NCI-H146 (cell line): ENCODE measurements at regions not wholly inside any gene's neighbourhood (a gene's known extent, or its start where the extent isn't known, plus 50 kb on each side); places are given as distances from the start of the nearest gene placed in this dataset.
"Not testable (repeated sequence)": the region's sequence is repeated elsewhere in the genome, so short reads cannot be mapped to it uniquely, and the experiment has no call there.

Experiments used
- DNase-seq: peaks from one replicate; lab custom pipeline; 2025; lab: John Stamatoyannopoulos, UW

DNA sequence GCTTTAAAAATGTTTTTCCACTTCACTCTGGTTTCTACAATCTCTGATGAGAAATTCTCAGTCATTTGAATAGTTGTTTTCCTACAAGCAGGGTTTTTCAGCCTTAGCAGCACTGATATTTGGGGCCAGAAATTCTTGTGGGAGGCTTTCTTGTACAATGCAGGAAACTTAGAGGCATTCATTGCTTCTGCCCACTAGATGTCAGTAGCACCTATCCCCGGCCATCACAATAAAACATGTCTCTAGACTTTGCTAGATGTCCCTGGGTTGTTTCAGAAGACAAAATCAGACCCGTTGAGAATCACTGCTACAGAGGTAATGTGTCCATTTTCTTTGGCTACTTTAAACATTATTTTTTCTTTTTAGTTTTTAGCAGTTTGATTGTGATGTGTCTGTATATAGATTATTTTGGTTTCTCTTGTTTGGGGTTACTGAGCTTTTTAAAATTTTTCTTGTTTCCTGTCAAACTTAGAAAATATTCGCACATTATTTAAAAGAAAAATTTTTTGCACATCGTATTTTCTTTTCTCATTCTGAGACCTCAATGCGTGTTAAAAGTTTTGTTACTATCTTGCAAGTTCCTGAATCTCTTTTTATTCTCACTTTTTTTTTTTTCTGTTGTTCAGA lies 60.8 kb upstream of the CCDC179 start:
- peak; percentile 16 for DNase-seq

- no peak for DNase-seq
Observed at GRCh38 chr11:22922672-22923071, 62.4 kb upstream of the CCDC179 start.

- no peak for DNase-seq
Observed at GRCh38 chr11:22923561-22923960, 63.3 kb upstream of the CCDC179 start.

- no peak for DNase-seq
Observed at GRCh38 chr11:22926341-22926740, 66.1 kb upstream of the CCDC179 start.

GRCh38 chr11:22927793-22928192 lies 67.5 kb upstream of the CCDC179 start:
- no peak for DNase-seq

DNA sequence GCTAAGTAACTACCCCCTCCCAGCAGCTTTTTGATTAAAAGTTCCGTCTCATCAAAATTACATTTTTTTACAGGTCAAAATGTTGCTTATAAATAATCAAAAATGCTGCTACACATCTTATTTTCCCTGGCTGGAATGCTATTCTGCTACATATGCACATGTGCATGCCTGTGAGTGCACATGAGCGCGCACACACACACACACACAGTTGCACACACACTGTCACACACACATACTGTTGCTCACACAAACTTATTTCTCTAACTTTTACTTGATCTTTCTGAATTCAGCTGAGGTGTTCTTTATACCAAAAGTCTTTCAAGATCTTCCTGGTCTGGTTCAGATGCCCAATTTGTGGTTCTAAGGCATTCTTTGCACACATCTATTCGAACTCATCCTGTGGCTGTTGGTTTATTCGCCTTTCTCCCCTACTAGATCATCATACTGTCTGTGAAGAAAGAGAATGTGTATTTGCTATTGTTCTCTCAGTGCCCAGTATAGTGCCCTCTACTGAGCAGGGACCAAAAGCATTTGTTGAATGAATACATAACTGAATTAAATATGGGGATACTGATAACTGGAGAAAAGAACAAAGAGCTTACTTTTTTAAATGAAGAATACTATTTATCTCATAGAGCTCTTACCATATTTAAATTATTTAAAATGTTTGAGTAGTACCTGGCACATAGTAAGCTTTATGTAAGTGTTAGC lies 68.1 kb upstream of the CCDC179 start:
- DNase-seq = no peak

GRCh38 chr11:22930816-22931594 lies 70.7 kb upstream of the CCDC179 start:
- DNase-seq = no peak

- DNase-seq = no peak
Observed at GRCh38 chr11:22938691-22939090, 78.4 kb upstream of the CCDC179 start.

GRCh38 chr11:22941544-22941943 lies 81.3 kb upstream of the CCDC179 start:
- DNase-seq = not testable (repeated sequence)

- DNase-seq = no peak
Observed at GRCh38 chr11:22957786-22958185, 97.5 kb upstream of the CCDC179 start.

GRCh38 chr11:22974251-22974650 lies 114.0 kb upstream of the CCDC179 start:
- DNase-seq = no peak

DNA sequence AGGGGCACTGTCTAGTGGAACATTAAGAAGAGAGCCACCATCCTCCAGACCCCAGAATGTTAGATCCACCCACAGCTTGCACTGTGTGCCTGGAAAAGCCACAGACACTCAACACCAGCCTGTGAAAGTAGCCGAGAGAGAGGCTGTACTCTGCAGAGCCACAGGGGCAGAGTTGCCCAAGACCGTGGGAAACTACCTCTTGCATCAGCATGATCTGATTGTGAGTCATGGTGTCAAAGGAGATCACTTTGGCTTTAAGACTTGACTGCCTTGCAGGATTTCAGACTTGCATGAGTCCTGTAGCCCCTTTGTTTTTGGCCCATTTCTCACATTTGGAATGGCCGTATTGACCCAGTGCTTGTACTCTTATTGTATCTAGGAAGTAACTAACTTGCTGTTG lies 115.9 kb upstream of the CCDC179 start:
- DNase-seq = no peak

DNA sequence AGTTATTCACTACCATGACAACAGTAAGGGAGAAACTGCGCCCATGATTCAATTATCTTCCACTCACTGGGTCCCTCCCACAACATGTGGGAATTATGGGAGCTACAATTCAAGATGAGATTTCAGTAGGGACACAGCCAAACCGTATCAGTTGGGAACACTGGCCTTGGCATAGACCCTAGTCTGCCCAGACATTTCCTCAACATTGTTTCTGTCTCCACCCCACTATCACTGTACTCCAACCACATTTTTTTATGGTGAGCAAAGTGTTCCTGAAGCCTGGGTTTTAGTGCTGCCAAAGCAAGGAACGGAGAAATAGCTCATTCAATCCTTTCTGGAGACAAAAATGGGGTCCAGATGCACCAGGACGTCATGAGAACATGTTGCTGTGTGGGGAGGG lies 122.6 kb upstream of the CCDC179 start:
- DNase-seq = no peak

GRCh38 chr11:22984045-22984444 lies 123.8 kb upstream of the CCDC179 start:
- DNase-seq = no peak

DNA sequence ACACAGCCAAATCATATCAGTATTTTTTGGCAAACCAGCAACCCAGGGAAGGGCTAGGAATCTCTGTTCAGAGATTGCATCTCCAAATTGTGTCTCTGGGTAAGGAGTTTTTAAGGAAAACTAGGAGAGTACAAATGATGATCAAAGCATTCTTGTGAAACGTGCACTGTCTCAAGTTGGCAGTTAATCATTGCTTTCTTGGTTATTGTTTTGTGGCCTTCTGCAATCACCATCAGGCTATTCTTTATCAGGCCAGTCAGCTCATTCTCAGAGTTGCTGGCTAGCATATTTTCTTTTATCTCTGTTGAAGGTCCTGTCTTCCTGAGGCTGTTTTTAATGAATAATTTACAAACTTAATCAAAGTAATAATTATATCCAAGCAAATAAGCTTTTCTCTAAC lies 129.1 kb upstream of the CCDC179 start:
- no peak for DNase-seq

DNA sequence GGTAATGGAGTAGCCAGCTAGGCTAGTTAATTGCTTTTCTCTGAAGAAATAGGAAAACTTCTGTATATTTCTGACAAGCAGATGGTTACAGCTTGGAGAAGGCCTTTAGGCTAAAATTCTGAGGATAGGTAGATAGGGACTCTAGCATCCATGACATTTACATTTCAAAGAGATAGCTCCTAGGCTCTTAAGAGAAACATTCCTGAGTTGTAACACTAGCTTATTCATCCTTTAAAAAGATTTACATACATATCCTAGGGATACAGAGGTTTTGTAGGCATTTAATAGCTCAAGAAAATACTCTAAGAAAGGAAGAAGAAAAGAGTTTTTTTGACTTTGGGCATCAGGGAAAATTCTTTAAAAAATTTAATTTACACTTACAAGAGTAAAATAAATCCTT lies 130.9 kb upstream of the CCDC179 start:
- DNase-seq = no peak

GRCh38 chr11:23006730-23007129 lies 146.5 kb upstream of the CCDC179 start:
- no peak for DNase-seq

- no peak for DNase-seq
Observed at GRCh38 chr11:23010790-23011335, 150.6 kb upstream of the CCDC179 start.

- DNase-seq = no peak
Observed at GRCh38 chr11:23012930-23013329, 152.7 kb upstream of the CCDC179 start.

DNA sequence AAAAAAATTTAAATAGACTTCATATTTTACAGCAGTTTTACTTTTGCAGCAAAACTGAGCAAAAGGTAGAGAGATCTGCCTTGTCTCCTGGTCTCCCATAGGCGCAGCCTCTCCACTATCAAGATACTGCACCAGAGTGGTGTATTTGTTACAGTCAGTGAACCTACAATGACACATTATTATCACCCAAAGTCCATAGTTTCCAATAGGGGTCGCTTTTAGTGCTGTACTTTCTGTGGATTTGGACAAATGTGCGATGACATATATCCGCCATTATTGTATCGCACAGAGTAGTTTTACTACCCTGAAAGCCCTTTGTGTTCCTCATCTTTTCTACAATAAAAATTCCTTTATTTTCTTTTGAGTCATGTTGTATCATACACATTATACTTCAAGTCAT lies 153.2 kb upstream of the CCDC179 start:
- no peak for DNase-seq

- no peak for DNase-seq
Observed at GRCh38 chr11:23021287-23021863, 161.1 kb upstream of the CCDC179 start.

DNA sequence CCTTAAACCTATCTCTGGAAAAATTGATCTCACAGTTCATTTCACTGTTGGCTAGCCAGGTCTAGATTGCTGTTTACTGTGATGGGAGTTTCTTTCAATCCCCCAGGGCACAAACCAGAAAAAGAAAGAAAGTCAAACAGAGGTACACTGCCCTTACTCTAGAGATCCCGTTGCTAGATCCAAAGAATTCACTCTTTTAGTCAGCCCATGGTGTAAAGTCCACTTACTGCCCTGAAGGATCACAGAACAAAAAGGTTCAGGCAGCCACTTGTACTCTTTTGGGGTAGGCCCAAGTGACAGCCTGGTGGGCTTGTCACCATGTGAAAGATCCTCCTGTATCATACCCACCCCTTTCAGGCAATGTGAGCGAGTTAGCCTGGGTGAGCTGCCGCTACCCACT lies 162.6 kb upstream of the CCDC179 start:
- DNase-seq = no peak

- no peak for DNase-seq
Observed at GRCh38 chr11:23023319-23023718, 163.0 kb upstream of the CCDC179 start.
